ENCODE measurements at regions not wholly inside any gene's neighbourhood (a gene's known extent, or its start where the extent isn't known, plus 50 kb on each side); places are given as distances from the start of the nearest gene placed in this dataset.
A peak's percentile ranks its signal among the peaks of the same experiment; 100 is the strongest.
"Not testable (repeated sequence)": the region's sequence is repeated elsewhere in the genome, so short reads cannot be mapped to it uniquely, and the experiment has no call there.

DNA sequence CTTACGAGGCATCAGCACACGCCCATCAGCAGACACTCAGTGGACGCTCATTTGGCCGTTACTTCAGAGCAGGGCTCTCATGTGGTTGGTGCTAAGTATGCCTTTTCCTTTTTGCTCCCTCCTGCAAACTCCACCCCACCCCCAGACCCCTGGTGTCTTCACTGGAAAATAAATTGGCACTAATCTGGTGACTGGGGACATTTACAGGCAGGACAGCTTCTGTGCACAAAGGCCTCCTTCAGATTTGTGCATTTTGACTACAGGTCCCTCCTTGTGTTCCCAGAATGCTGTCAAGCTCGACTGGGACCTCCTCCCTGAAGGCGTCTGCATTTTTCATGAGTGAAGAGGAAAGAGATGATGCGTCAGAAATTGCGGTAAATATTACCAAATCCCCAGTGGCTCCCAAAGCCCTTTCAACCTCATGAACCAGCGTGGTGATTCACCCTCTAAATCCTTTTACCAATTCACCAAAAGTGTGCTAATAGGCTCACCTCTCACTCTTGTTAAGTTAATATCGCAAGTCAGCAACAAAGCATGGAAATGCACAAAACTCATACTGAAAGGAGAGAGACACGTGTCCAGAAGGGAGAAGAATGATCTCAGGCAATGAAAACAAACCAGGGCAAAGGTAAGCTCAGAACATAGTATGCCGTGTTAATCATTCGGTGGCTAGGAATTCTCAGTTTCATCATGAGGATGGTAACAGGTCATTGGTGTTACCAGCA, 119.0 kb downstream of the NKX6-1 start:
- no peak for DNase-seq (ENCODE audit: low spot score)

DNA sequence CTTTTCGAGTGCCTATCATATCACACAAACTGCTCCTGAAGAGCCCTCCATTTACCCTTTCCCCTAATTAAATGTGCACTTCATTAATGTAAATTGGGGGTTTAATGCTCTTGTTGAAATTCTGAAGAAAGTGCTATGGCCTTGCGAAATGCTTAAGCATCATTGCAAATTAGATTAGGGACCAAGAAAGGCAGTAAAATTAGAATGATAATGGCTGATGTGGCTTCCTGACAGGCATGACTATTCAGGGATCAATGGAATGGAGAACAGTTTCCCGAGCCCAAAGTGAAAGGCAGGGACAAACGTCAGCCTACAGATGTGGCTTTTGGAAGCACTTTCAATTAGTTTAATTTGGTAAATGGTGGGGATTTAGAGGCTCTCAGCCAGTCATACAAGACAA, 120.1 kb downstream of the NKX6-1 start:
- no peak for DNase-seq (ENCODE audit: low spot score)

DNA sequence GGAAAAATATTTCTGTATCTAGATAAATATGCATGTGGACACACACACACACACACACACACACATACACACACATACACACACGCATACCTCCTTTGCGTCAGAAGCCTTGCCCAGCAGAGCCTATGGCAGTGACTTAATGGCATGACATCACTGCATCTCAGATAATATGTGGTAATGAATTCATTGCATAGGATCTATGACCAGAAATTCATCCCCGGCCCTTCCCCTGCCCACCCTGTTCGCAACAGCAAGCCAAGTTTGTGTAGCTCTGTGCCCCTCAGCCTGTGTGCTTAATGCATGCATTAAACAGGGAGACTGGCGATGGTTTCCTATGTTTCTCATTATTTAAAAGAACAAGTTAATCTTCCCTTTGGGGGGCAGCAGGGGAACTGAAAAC, 120.7 kb downstream of the NKX6-1 start:
- DNase-seq (ENCODE audit: low spot score), result no peak

DNA sequence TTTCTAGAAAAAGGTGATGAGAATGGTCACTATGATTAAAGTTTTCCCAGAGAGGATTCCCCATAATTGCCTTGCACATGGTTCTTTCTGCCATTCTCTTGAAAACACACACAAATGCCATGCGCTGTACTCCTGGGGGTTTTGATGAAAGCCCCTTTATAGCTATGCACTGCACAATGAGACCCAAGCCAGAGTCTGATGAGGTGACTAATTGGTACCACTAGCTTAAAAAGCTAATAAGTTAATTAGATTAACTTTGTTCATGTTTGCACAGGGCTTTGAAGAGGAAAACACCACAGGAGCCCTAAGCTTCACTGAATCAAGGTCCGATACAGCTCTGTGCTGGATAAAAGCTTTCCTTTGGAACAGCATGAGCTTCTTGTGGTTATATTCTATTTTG, 132.2 kb downstream of the NKX6-1 start:
- no peak for DNase-seq (ENCODE audit: low spot score)

DNA sequence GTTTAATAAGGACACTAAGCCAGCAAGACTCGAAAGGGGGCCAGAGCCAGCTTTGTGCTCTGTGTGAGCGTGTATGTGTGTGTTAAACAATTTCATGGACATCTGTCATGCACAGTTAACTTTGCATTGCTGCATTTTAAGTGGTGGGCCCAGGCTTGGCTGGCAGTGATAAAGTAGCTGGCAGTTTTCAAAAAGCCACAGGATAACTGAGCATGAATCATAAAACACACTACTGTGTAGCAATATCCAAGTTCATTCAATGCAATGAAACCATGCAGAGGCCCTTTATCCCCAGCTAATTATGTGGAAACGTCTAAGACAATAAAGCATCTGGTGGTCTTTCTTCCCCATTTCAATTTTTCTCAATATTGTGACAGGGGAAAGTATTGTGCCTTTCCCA, 132.9 kb downstream of the NKX6-1 start:
- DNase-seq (ENCODE audit: low spot score), result no peak

DNA sequence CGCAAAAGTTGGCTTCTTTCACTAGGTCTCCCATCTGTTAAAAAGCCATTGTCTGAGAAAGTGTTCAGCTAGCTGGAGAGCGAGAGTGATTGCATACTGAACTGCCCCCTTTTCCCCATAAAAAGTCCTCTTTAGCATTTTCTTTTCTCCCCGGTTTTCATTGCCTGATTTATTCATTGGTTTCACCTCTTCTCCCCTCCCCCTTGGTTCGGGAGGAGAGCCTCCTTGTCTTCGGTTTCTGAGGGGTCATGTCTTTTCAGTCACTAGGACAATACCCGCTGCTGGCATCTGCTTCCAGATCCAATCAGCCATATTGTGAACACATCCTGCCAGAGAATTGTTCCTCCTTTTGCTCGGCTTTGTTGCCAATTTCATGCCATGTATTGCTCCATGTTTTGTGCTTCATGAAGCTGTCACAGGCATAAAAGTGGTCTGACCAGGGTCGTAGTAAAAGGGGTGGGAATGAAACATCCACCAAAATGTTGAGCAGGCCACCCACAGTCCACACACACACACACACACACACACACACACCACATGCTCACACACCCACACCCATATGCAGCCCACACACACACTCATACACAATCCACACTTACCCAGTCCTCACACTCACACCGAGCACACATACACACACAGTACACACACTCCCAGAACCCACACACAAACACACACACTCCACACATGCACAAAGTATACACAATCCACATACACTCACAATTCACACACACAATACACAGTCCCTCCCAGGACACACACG, 136.0 kb downstream of the NKX6-1 start:
- no peak for DNase-seq (ENCODE audit: low spot score)

DNA sequence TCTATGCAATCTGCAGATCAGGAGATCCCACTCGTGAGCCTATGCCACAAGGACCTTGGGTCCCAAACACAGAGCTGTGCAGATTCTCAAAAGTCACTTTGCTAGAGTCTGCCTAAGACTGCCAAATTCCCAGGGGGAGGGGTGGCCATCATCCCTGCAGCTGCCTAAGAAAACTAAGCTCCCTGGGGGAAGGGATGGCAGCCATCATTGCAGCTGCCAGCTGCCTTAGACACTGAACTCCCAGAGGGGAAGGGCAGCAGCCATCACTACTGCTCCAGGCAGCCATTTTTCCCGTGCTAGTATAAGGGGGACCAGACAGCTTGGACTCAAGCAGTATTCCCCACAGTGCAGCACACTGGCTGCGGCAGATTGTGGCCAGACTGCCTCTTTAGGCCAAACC, 156.9 kb downstream of the NKX6-1 start:
- DNase-seq (ENCODE audit: low spot score), result no peak

DNA sequence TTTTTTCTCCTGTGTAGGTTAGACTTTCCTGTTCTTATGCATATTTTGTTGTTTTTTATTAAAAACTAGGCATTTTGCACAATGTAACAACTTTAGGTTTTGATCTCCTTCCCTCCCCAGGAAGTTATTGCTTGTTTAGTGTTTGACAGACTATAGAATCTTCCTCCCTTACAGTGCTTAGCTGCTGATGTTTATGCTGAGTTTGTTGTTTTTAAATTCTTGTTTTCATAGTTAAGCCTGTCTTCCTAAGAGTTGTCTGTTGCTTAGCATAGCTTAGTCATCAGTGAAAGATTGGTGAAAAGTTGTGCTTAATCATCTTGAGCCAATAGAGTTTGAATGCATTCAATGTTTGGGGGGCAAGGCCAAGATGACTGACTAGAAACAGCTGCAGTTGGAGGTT, 157.5 kb downstream of the NKX6-1 start:
- no peak for DNase-seq (ENCODE audit: low spot score)

DNA sequence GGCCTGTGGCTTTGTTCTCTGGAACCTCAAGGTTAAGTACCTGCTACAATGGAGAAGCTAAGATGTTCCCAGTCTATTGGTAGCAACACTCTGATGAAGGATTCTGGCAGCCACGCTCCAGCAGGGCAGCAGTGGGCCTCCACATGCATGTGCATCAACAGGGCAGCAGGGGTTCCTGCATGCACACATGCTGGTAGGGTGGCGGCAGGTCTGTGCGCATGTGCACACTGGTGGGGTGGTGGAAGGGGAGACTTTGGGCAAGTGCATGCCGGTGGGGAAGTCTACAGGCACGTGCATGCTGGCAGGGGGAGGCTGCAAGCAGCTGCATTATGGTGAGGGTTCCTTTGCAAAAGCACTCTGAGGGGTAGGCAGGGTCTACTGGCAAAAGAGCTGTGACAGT, 160.7 kb downstream of the NKX6-1 start:
- no peak for DNase-seq (ENCODE audit: low spot score)

DNA sequence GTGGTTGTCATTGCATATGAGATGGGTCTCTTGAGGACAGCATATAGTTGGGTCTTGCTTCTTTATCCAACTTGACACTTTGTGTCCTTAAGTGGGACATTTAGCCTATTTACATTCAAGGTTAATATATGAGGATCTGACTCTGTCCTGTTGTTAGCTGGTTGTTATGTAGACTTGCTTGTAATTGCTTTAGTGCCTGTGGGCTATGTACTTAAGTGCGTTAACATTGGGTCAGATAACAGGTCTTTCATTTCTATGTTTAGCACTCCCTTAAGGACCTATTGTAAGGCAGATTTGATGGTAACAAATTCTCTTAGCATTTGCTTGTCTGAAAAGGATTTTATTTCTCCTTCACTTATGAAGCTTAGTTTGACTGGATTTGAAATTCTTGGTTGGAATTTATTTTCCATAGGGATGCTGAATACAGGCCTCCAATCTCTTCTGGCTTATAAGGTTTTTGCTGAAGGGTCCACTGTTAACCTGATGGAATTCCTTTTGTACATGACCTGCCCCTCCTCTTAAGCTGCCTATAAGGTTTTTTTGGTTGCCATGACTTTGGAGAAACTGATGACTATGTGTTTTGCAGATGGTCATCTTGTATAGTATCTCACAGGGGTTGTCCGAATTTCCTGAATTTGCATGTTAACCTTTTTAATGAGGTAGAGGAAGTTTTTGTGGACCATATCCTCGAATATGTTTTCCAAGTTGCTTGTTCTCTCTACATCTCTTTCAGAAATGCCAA, 162.0 kb downstream of the NKX6-1 start:
- DNase-seq (ENCODE audit: low spot score), result no peak

DNA sequence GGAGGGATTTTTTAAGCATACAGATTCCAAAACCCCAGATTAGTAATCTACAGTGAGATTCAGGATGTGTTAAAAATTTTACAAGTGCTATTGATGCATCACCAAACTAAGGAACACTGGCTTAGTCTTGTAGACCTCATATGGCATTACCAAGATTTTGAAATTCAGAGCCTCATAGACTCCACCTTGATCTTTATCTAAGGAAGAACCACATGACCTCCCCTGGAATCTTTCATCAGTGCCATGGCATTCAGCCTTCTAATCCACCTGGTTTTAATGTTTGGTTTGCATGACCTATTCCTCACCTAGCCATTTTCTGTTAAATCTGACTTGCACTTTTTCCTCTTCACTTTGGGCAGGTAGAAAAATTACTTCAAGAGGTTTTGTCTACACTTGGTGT, 171.6 kb downstream of the NKX6-1 start:
- DNase-seq (ENCODE audit: low spot score), result no peak

DNA sequence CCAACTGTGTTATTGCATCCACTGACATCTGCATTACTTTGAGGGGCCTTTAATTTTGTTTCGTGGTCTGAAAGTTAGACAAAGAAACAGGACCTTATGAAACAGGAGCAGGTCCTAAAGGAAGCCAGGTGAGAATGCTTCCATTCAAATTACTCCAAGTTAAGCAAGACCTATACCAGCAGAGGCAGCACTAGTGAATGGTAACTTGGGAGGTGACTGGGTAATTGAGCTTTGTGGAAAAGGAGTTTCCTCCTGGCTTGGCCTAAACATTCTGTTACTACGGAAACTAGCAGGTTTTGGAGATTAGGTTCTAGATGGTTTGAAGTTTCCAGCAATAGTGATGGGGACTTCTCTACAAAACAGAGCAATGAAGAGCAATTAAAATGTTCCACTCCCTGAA, 173.5 kb downstream of the NKX6-1 start:
- no peak for DNase-seq (ENCODE audit: low spot score)

DNA sequence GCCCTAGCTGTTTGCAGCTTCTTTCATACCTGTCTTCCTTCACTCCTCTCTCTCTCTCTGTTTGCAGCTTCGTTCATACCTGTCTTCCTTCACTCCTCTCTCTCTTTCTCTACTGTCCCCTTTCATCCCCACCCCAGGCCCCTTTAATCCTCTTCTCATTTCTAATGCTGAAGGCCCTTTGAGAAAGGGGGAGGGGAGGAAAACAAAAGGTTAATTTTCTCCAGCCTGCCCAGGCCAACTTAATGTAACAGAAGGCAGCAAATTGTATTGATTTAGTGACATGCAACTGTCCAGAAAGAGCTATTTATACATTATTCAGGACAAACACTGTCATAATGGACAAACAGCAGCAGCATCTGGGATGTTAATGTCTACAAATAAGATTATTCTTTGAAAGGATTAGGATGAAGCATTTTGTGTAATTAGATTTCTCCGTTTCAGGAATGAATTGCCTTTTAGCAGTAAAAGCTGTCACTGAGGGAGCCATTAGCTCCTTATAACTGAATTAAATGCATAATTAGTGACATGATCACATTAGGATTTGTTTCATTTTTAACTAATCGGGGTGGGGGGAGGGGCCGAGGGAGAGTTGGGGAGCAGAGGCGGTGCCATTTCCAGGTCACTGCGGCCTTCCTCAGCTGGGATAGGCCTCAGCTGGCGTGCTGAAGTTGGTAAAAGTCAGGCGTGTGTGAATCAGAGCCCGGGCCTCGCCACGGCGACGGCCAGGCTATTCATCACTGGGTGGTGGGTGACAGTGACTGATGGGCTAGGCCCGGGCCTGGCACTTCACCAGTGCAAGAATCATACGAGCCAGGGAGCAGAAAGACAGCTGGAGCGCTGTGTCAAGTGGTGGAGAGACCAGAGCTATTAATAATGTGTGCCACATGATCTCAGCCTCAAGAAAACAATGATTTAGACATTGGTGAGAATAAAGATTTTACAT, 174.5 kb downstream of the NKX6-1 start:
- no peak for DNase-seq (ENCODE audit: low spot score)

DNA sequence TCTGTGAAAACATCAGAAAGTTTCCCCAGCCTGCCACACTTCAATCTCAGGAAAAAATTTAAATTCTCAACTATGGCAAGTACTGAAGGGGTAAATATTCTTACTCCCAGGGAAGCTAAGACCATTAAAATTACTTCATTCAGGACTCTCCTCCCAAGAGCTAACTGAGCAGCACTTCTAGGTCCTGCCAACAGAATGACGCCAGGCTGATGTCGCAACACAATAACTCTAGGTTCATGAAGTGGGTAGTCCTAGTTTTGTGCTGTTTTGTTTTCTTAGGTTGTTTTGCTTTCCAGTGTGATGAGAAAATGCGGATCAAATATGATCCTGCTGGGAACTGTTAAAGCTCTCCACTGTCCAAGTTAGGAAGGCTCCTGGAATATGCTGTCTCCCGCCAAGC, 180.0 kb downstream of the NKX6-1 start:
- peak; percentile 22 for DNase-seq (ENCODE audit: low spot score)

DNA sequence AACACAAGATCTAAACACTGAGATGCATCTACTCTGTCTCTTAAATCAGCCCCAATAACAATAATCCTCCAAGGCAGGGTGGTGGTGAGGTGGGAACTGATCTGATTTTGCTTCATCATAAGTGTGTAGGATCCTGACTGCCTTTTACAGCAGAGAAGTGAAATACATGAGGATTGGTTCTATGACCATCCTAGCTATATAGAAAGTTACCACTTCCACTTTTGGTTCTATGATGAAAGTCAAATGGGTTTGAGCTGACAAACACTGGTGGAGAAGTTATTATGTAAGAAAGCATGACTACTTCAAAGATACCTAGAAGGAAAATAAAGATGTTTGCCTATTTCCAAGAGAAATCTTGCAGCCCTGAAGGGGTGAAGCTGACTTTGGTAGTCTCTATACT, 181.6 kb downstream of the NKX6-1 start:
- DNase-seq (ENCODE audit: low spot score), result no peak

DNA sequence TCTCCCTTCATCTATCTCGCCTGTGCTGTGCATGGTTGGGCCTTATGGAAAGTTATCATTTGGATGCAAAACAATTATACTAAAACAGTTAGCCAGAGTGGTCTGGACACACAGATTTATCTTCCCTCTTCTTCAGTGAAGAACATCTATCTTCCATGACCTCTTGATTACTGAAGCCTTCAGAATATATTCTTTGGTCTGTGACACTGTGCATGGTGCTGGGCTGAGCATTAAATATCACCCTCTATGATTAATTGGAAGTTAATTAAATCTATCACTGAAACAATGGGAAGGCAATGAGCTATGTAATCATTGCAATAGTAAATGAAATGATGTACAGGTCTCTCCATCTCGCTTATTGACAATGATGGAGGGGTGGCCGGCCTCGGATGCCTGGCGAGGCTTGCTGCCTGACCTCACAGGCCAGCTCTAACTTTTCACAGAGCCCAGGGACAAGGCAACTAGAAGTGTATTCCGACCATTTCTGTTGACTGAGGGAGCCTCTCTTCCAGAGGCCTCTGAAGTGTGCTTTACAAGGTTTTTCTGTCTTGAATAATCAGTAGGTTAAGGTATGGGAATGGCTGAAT, 186.6 kb downstream of the NKX6-1 start:
- no peak for DNase-seq (ENCODE audit: low spot score)

DNA sequence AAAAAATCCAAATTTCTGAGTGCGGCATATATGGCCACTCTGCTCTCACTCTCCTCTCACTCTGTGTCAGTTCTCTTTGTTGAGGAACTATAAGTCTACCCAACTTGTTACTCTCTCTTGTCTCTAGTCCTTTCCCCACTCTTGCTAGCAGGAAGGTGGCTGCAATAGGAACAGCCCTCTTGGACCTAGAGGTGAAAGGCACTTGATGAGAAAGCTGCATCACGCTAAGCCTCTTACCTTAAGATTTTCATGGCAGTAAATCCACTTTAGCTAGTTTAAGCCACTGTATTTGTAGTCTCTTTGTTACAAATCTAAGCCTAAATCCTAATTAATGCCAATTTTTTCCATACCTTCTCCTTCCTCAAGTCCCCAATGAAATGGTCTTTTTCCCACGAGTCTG, 189.9 kb downstream of the NKX6-1 start:
- no peak for DNase-seq (ENCODE audit: low spot score)

DNA sequence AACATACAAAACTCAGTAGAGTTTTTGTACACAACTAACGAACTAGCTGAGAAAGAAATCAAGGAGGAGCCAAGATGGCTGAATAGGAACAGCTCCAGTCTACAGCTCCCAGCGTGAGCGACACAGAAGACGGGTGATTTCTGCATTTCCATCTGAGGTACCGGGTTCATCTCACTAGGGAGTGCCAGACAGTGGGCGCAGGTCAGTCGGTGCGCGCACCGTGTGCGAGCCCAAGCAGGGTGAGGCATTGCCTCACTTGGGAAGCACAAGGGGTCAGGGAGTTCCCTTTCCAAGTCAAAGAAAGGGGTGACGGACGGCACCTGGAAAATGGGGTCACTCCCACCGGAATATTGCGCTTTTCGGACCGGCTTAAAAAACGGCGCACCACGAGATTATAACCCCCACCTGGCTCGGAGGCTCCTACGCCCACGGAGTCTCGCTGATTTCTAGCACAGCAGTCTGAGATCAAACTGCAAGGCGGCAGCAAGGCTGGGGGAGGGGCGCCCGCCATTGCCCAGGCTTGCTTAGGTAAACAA, 200.3 kb downstream of the NKX6-1 start:
- DNase-seq (ENCODE audit: low spot score), result not testable (repeated sequence)

DNA sequence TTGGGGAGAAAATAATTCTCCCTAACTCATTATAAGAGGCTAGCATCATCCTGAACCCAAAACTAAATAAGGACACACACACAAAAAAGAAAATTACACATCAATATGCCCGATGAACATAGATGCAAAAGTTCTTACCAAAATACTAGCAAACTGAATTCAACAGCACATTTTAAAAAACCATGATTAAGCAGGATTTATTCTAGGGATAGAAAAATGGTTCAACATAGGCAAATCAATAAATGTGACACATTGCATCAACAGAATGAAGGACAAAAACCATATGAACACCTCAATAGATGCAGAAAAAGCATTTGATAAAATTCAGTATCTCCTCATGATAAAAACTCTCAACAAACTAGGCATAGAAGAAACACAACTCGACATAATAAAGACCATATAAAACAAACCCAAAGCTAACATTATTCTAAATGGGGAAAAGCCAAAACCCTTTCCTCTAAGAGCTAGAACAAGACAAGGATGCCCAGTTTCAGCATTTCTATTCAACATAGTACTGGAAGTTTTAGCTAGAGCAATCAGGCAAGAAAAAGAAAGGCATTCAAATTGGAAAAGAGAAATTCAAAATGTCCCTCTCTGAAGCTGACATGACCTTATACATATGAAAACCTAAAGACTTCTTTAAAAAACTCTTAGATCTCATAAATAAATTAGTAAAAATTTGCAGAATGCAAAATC, 200.9 kb downstream of the NKX6-1 start:
- DNase-seq (ENCODE audit: low spot score), result no peak

DNA sequence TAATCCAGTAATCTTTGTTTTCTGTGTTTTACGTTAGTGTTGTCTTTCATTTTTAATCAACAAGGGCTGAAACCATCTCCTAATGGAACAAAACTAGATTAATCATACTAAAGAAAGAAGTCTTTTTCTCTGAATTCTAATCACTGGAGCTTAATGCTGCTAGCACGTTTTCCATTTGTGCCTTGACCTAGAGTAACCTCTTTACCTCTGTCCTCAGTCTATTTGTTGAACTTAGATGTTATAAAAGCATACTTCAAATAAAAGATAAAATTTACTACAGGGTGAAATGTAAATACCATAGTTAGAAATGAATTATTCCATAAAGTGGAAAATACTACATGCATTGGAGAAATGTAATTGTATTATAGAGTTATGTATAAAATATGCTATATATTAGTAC, 207.1 kb downstream of the NKX6-1 start:
- DNase-seq (ENCODE audit: low spot score), result no peak
